KBM-7 (cell line): ENCODE measurements at regions not wholly inside any gene's neighbourhood (a gene's known extent, or its start where the extent isn't known, plus 50 kb on each side); places are given as distances from the start of the nearest gene placed in this dataset.

Experiments used
- DNase-seq: peaks from one replicate; pipeline ENCODE4 v3.0.0-alpha.2; 2015
- in situ Hi-C: fragments of 300-500 bp; cut with MboI; formaldehyde crosslinking; loops from 2 replicates; pipeline ENCODE4 v1.14.3; 2020; ENCODE audit warnings: low sequenced_read_pairs, low pct_unique_long_range_greater_than_20kb, mixed read lengths

- in situ Hi-C loops, result no loop called here
- no peak for DNase-seq
Observed at GRCh38 chr3:106811376-106811775, 565.9 kb upstream of the CCDC54 start.

DNA sequence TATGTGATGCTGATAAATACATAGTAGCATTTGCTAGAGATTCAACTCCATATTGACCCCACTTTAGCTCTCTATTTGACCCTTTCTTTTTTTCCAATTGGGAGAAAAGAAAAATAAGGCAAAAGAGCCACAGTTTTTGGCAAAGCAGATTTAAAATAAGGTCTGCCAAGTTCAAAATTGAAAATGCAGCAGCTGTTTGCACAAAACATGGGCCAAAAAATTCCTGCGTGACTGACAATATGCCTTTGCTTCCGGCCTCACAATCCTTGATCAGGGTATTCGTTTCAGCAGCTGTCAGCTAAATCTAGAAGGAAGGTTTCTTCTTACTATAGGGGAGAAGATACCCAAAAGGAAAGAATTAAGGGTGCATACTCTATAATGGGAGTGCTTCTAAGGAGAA lies 563.5 kb upstream of the CCDC54 start:
- DNase-seq, result no peak
- in situ Hi-C loops, result no loop called here

DNA sequence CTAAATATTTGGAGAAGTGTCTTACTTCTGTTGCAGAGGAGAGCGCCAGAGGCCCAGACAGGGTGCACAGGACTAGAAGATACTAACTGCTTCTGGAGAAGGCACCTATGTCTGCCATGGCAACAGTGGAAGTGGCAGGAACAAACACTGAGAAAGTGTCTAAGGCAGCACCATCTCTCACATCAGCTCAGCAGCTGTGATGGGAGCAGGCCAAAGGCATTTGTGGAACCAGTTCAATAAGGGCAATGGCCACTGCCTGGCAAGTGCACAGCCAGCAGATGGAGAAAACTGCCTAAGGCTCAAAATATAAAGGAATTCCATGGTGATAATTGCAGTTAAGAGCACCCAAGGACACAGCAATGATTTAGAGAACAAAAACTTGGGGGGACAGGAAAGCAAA lies 563.0 kb upstream of the CCDC54 start:
- in situ Hi-C loops, result no loop called here
- DNase-seq, result no peak

DNA sequence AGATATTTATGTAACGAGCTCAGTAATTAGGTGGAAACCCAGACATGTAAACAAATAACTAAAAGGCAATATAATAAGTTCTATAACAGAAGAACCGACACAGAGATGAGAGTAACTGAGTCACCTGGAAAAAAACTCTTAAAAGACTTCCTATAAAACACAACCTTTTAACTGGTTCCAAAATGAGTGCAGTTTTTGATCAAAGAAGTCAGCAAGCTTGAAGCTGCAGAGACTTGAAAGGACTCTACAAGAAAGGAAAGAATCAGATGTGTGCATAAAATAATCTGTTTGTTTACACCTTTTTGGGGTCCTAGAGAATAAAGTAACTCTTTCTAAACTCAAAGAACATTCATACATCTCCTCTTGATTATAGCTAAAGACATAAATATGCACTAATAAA lies 560.4 kb upstream of the CCDC54 start:
- DNase-seq, result no peak
- in situ Hi-C loops, result no loop called here

- in situ Hi-C loops, result no loop called here
Observed at GRCh38 chr3:106817706-106818105, 559.5 kb upstream of the CCDC54 start.

GRCh38 chr3:106819440-106819839 lies 557.8 kb upstream of the CCDC54 start:
- in situ Hi-C loops, result no loop called here
- DNase-seq, result no peak

More at GRCh38 chr3:106817706-106818105, 559.5 kb upstream of the CCDC54 start:
- DNase-seq, result no peak

DNA sequence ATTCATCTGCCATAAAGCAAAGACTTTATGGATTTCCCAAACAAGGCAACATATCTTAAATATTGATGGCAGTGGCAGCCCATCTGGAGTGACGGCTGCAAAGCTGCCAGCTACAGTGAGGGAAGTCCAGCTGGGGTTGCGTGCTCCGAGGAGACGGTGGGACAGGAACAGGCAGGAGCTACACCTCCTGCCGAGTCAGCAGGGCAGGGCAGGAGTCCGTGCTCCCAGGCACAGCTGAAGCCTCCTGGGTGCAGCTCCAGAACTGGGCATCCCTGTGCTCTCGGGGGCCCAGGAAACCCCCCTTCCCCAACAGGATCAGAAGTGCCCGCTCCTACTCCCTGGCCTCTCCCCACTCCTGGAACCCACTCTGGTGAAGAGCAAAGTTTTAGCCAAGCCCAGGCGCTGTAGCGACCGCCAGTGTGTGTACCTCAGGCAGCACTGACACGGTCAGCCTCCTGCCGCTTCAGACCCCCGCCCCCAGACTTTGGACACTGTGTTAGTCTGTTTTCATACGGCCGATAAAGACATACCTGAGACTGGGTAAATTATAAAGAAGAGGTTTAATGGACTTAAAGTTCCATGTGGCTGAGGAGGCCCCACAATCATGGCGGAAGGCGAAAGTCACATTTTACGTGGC lies 556.4 kb upstream of the CCDC54 start:
- in situ Hi-C loops, result no loop called here
- DNase-seq, result no peak

DNA sequence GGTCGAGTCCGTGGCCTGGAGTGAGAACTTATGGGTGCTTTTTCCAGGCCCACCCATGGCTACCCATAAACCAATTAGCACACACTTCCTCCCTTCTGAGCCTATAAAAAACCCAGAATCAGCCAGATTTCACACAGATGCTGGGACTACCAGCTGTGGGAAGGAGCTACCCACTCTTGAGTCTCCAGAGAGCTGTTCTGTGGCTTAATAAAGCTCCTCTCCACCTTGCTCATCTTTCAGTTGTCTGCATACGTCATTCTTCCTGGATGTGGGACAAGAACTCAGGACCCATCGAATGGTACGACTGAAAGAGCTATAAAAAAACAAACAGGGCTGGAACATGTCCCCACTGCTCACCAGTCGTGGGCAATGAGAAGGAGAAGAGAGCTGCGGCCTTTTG lies 555.4 kb upstream of the CCDC54 start:
- in situ Hi-C loops, result no loop called here

GRCh38 chr3:106822204-106822603 lies 555.0 kb upstream of the CCDC54 start:
- in situ Hi-C loops, result no loop called here
- DNase-seq, result no peak

More for the DNA sequence above, 555.4 kb upstream of the CCDC54 start:
- DNase-seq, result no peak

DNA sequence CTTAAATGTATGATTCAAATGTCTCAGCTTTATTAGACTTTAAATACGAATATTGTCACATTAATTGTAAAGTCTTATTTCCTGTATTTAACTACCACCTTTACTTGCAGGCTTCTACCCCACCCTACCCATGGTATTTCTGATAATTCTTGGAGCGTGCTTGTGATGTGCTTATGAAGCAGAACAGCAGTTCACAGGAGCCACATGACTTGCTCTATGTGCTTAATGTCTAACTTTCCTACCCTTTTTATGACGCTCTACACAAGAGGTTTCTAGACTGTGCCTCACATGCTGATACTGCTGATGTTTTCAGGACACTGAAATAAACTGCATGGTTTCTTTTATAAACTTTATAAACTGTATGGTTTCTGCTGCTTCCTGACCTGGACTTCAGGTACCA lies 553.5 kb upstream of the CCDC54 start:
- no peak for DNase-seq
- in situ Hi-C loops, result no loop called here

DNA sequence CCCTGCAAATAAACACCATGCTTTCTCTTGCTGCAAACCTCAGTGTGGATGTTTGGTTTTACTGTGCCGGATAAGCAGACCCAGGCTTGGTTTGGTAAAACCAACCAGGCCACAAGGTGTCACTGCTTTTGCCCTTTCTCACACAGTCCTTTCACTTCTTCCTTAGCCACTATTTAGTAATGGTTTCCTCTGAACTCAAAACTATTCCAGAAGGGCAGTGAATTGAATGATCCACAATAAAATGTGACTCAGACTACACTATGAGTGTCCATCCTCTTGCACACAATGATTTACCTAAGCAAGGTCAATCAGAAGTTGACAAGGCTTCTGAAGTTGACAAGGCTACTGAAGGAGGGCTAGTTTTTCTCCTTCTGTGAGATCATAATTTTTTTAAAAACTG lies 552.4 kb upstream of the CCDC54 start:
- peak; percentile 40 for DNase-seq
- in situ Hi-C loops, result no loop called here

DNA sequence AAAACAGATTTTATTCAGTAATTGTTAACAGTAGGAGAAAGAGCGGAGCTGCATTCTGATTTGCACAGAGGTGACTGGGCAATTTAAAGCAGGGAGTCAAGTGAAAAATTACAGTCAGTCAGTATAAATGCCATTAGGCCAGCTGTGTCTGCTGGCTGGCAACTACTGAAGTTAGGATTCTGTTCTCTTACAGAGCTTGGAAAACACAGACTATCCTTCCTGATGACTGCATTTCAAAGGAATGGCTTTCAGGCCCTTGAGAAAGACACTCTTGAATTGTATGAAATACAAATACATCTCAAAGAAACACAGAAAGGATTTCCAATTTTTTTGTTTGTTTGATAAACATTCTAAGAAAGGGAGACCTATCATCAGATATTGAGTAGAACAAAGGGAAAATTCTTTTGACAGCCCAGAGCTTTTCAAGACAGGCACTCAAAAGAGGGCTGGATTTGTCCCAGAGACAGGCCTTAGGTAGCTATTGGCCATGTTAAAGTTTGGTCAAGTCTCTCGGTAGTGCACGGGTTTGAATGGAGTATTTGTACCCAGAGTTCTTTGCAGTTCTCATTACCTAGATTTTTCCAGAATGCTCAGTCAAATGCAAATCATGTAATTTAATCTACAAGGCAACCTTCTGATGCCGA lies 551.2 kb upstream of the CCDC54 start:
- no peak for DNase-seq
- in situ Hi-C loops, result no loop called here

- in situ Hi-C loops, result no loop called here
- peak; percentile 73 for DNase-seq
Observed at GRCh38 chr3:106826791-106827311, 550.4 kb upstream of the CCDC54 start.

DNA sequence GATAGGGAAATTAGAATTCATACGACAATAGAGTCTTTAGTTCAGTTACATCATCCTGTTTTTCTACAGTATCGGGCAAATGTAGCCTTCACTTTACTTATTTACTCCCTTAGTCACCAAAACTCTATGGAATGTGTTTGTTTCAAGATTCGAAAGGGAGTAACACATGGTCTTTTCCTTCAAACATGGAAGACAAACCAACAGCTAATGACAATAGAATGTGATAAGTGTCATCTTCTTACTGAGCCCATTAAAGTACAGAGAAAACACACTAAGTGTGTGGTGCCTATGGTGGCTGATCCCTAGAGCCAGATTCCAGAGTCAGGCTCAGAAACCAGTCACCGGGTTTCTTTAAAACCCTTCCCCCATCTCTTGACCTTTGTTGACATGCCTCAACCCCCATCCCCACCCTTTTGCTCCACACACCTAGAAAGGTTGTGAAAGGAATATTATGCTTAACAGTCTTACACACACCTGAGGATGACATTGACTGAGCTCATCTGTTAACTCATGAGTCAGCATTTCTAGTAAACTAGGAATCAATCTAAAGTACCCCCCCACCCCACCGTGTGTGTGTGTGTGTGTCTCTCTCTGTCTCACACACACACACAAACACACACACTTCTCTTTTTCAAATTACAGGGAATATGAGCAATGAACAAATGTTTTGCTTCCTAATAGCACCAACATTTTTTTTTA lies 549.6 kb upstream of the CCDC54 start:
- in situ Hi-C loops, result no loop called here
- DNase-seq, result no peak

DNA sequence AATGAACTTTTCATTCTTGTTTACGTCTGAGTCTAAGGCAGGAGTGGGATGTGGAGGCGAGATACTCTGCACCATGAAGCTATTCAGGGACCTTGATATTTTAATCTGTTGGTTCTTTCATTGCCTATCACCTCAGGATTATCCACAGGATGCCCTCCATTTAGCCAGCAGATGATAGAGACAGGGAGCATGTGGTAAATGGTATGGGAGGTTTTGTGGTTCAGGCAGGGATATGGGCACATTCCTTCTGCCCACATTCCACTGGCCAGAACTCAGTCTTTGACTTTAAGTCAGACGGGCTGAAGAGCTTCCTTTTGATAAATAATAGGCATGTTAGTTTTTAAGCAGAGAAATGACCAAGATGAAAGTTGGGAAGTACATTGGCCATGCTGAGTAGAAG lies 548.0 kb upstream of the CCDC54 start:
- no peak for DNase-seq
- in situ Hi-C loops, result no loop called here

GRCh38 chr3:106830334-106830733 lies 546.9 kb upstream of the CCDC54 start:
- DNase-seq, result no peak
- in situ Hi-C loops, result no loop called here

- DNase-seq, result no peak
- in situ Hi-C loops, result no loop called here
Observed at GRCh38 chr3:106836906-106837305, 540.3 kb upstream of the CCDC54 start.

DNA sequence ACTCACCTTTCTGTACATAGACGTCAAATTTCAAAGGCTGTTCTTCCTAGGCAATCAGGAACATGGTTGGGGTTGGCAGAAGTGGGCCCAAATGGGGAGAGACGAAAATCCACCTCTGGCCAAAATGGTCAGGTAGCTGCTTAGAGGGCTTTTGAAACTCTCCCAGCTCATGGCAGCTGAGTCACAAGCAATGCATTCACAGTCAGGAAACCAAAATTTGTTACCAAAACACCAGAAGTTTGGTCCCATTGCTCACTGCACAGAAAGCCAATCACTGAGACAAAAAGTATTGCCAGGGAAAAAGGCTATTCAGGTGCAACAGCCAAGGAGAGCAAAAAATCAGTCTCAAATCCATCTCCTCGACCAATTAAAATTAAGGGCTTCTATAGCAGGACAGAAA lies 539.6 kb upstream of the CCDC54 start:
- in situ Hi-C loops, result no loop called here
- DNase-seq, result no peak

GRCh38 chr3:106839576-106840280 lies 537.5 kb upstream of the CCDC54 start:
- in situ Hi-C loops, result no loop called here
- DNase-seq, result no peak

DNA sequence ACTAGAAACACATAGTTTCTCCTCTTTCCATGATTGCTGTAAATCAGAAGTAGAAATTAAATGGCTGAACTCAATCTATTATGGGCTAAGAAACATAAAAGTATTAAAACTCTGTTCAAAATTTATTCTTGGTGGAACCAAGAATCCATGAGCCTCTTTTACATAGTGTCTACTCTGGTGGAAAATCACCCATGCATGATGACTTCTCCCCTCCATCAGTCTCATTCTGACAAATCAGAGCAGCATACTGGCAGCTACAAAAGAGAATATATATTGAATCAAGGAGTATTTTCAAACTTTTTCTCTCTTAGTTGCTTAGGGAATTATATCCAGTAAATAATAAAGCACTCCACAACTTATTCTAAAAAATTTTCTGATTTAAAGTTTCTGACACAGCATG lies 536.9 kb upstream of the CCDC54 start:
- DNase-seq, result no peak
- in situ Hi-C loops, result no loop called here
